H9 (cell line): ENCODE measurements at regions not wholly inside any gene's neighbourhood (a gene's known extent, or its start where the extent isn't known, plus 50 kb on each side); places are given as distances from the start of the nearest gene placed in this dataset.

Experiments used
- DNase-seq: peaks from one replicate; pipeline ENCODE4 v3.0.0-alpha.2; 2017
- H2AFZ ChIP-seq: one replicate; pipeline ENCODE4 v1.6.1; 2013; ENCODE audit warnings: mild to moderate bottlenecking, low read length, control low read depth, moderate library complexity
- H2AK5ac ChIP-seq: 2 replicates; pipeline ENCODE4 v1.6.1; 2013; ENCODE audit warnings: low read length, control low read depth, mixed read lengths; ENCODE audit not compliant: insufficient read length
- H2BK120ac ChIP-seq: one replicate; pipeline ENCODE4 v1.6.1; 2013; ENCODE audit warnings: low read depth, mild to moderate bottlenecking, low read length, control low read depth, inconsistent platforms; ENCODE audit not compliant: poor library complexity, severe bottlenecking
- H2BK12ac ChIP-seq: 2 replicates; pipeline ENCODE4 v1.6.1; 2013; ENCODE audit warnings: low read length, control low read depth, mixed read lengths, low read depth; ENCODE audit not compliant: insufficient read length
- H2BK15ac ChIP-seq: 2 replicates; pipeline ENCODE4 v1.6.1; 2013; ENCODE audit warnings: low read depth, low read length, control low read depth
- H2BK20ac ChIP-seq: one replicate; pipeline ENCODE4 v1.6.1; 2013; ENCODE audit warnings: low read depth, mild to moderate bottlenecking, low read length, control low read depth, inconsistent platforms; ENCODE audit not compliant: poor library complexity, severe bottlenecking
- H2BK5ac ChIP-seq: 2 replicates; pipeline ENCODE4 v1.6.1; 2013; ENCODE audit warnings: low read length, control low read depth, mixed read lengths; ENCODE audit not compliant: insufficient read length
- H3K14ac ChIP-seq: 2 replicates; pipeline ENCODE4 v1.6.1; 2013; ENCODE audit warnings: low read length, control low read depth; ENCODE audit not compliant: insufficient read depth
- H3K18ac ChIP-seq: 2 replicates; pipeline ENCODE4 v1.6.1; 2013; ENCODE audit warnings: low read depth, mild to moderate bottlenecking, mixed read lengths, low read length, control low read depth; ENCODE audit not compliant: insufficient read length
- H3K23ac ChIP-seq: 2 replicates; pipeline ENCODE4 v1.6.1; 2013; ENCODE audit warnings: low read length, control low read depth, mixed read lengths, low read depth; ENCODE audit not compliant: insufficient read length
- H3K23me2 ChIP-seq: 2 replicates; pipeline ENCODE4 v1.6.1; 2013; ENCODE audit warnings: low read depth, mild to moderate bottlenecking, mixed read lengths, low read length, control low read depth; ENCODE audit not compliant: insufficient read length, poor library complexity, severe bottlenecking
- H3K27ac ChIP-seq: 2 replicates; pipeline ENCODE4 v1.5.1; 2013; ENCODE audit warnings: low read length, control low read depth, mixed read lengths, low read depth; ENCODE audit not compliant: insufficient read length
- H3K27me3 ChIP-seq: 2 replicates; pipeline ENCODE4 v1.6.1; 2013; ENCODE audit warnings: low read length, control low read depth, inconsistent platforms; ENCODE audit not compliant: insufficient read depth
- H3K4ac ChIP-seq: 2 replicates; pipeline ENCODE4 v1.6.1; 2013; ENCODE audit warnings: low read depth, mild to moderate bottlenecking, control low read depth, inconsistent platforms, low read length, moderate library complexity
- H3K4me1 ChIP-seq: 2 replicates; pipeline ENCODE4 v1.6.1; 2013; ENCODE audit warnings: low read length, control low read depth, inconsistent platforms; ENCODE audit not compliant: insufficient read depth
- H3K4me2 ChIP-seq: 2 replicates; pipeline ENCODE4 v1.6.1; 2013; ENCODE audit warnings: low read length, control low read depth, mixed read lengths; ENCODE audit not compliant: insufficient read length, insufficient read depth
- H3K56ac ChIP-seq: 2 replicates; pipeline ENCODE4 v1.6.1; 2013; ENCODE audit warnings: low read depth, mild to moderate bottlenecking, mixed read lengths, low read length, control low read depth; ENCODE audit not compliant: insufficient read length
- H3K79me1 ChIP-seq: 2 replicates; pipeline ENCODE4 v1.6.1; 2013; ENCODE audit warnings: low read depth, mild to moderate bottlenecking, moderate library complexity, low read length, control low read depth, inconsistent platforms; ENCODE audit not compliant: insufficient read depth, poor library complexity, severe bottlenecking
- H3K79me2 ChIP-seq: 2 replicates; pipeline ENCODE4 v1.6.1; 2013; ENCODE audit warnings: low read length, control low read depth, inconsistent platforms; ENCODE audit not compliant: insufficient read depth
- H3K9ac ChIP-seq: 2 replicates; pipeline ENCODE4 v1.6.1; 2013; ENCODE audit warnings: low read length, control low read depth, mixed read lengths; ENCODE audit not compliant: insufficient read length; ENCODE audit errors: extremely low read depth
- H3K9me3 ChIP-seq: one replicate; pipeline ENCODE4 v1.6.1; 2013; ENCODE audit warnings: low read depth, low read length, inconsistent platforms; ENCODE audit not compliant: control insufficient read depth
- H3T11ph ChIP-seq: one replicate; pipeline ENCODE4 v1.6.1; 2013; ENCODE audit warnings: mild to moderate bottlenecking, low read length, control low read depth, inconsistent platforms
- H4K20me1 ChIP-seq: one replicate; pipeline ENCODE4 v1.6.1; 2013; ENCODE audit not compliant: control insufficient read depth, insufficient read length, insufficient read depth
- H4K5ac ChIP-seq: 2 replicates; pipeline ENCODE4 v1.6.1; 2013; ENCODE audit warnings: low read depth, mild to moderate bottlenecking, mixed read lengths, low read length, control low read depth; ENCODE audit not compliant: insufficient read length
- H4K8ac ChIP-seq: replicated peaks from 2 replicates; pipeline ENCODE4 v1.6.1; 2013; ENCODE audit warnings: low read length, control low read depth, mixed read lengths, low read depth; ENCODE audit not compliant: insufficient read length
- H4K91ac ChIP-seq: 2 replicates; pipeline ENCODE4 v1.6.1; 2013; ENCODE audit warnings: low read depth, mild to moderate bottlenecking, moderate library complexity, mixed read lengths, low read length, control low read depth; ENCODE audit not compliant: insufficient read length
- H3K27ac Mint-ChIP-seq, 3 experiments: 2 replicates in 2 of 3; 3 replicates in 1 of 3; pipeline ENCODE4 v1.8.0; 2020 to 2021; ENCODE audit warnings: mixed read lengths in 3 of 3, mild to moderate bottlenecking in 1 of 3, moderate library complexity in 1 of 3
- H3K27me3 Mint-ChIP-seq: 2 replicates; pipeline ENCODE4 v1.8.0; 2021; ENCODE audit warnings: low read depth, mild to moderate bottlenecking, moderate library complexity, mixed read lengths
- H3K36me3 Mint-ChIP-seq, 3 experiments: 2 replicates in 2 of 3; 3 replicates in 1 of 3; pipeline ENCODE4 v1.8.0; 2020 to 2021; ENCODE audit warnings: low read depth in 3 of 3, mixed read lengths in 3 of 3; ENCODE audit not compliant: insufficient read depth in 1 of 3
- H3K4me1 Mint-ChIP-seq, 2 experiments: 2 replicates each; pipeline ENCODE4 v1.8.0; 2020; ENCODE audit warnings: mixed read lengths in 2 of 2
- H3K4me3 Mint-ChIP-seq, 2 experiments: 2 replicates in 1 of 2; 3 replicates in 1 of 2; pipeline ENCODE4 v1.8.0; 2020 to 2021; ENCODE audit warnings: mild to moderate bottlenecking in 2 of 2, mixed read lengths in 2 of 2, moderate library complexity in 1 of 2
- H3K9me3 Mint-ChIP-seq, 2 experiments: 2 replicates in 1 of 2; 3 replicates in 1 of 2; pipeline ENCODE4 v1.8.0; 2020; ENCODE audit warnings: mild to moderate bottlenecking in 2 of 2, mixed read lengths in 2 of 2, moderate library complexity in 1 of 2
- WGBS: extraction: QIAGEN DNeasy Blood & Tissue Kit; methylation state at CpG from one replicate; pipeline ENCODE4 v1.1.7; 2013; ENCODE audit warnings: missing lambda C conversion rate, low lambda C conversion rate, mixed read lengths; ENCODE audit not compliant: insufficient read length; ENCODE audit errors: extremely low coverage; 5-methylcytosine and 5-hydroxymethylcytosine counted together
- TF ChIP-seq, protein P1 (sequence below): fragments of 200-600 bp; sonication (generic); conservative IDR thresholded peaks from 3 replicates; pipeline ENCODE4 v1.8.0; 2021; ENCODE audit warnings: antibody characterized with exemption, mild to moderate bottlenecking

DNA sequence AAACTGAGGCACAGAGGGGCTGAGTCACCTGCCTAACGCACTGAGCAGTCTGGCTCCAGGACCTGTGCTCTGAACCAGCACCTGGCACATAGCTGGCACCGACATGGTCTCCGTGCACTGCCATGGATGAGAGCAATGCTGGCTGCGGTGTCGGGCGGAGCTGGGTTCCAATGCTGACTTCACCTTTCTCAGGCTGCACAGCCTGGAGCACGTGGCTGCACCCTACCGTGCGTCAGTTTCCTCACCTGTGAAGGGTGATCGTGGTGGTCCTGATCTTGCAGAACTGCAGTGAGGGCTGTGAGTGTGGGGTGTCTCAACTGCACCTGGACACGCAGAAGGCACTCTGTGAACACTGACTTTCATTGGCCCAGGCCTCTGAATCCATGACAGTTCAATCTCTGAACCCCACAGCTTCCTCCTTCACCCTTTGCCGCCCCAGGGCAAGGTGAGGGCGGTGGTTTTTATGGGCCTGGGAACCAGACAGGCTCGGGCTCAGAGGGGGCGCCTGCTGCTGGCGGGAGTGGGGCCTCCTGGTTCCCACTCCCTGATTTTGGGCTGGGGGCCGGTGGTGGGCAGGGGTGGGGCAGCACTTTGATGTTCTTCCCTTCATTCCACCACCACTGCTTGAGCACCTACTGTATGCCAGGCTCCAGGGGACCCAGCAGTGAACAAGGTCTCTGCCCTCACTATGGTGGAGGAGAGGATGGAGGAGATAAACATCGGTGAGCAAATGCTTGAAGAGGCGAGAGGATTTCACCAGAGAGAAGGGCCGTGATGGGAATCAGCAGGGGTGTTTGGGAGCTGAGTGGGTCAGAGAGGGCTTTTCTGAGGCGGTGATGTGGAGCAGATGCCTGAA, 102.9 kb downstream of the CEBPB start:
- H3K27me3 Mint-ChIP-seq, result peaks cover 2% of the 10 kb centered on the region; the same call in 1 of the 2 replicates
- Histone ChIP-seq H3K4me1 (no peaks in the 10 kb centered on the region), H2BK12ac (no peak overlapping the region), H3K14ac (no peak overlapping the region; the same call in 1 of the 2 replicates), H3K23me2 (no peaks in the 10 kb centered on the region), H2AFZ (no peak overlapping the region), H4K5ac (no peak overlapping the region), H3K27me3 (no peaks in the 10 kb centered on the region), H3K4me2 (no peak overlapping the region), H2BK20ac (no peak overlapping the region), H4K91ac (no peak overlapping the region), H2BK5ac (no peak overlapping the region), H4K8ac (no peak overlapping the region), H3T11ph (no peak overlapping the region), H3K18ac (no peak overlapping the region), H3K27ac (no peak overlapping the region), H4K20me1 (no peaks in the 10 kb centered on the region), H2BK120ac (no peak overlapping the region), H2BK15ac (no peak overlapping the region), H3K23ac (no peak overlapping the region), H2AK5ac (no peak overlapping the region), H3K4ac (no peak overlapping the region), H3K79me1 (no peaks in the 10 kb centered on the region), H3K56ac (no peak overlapping the region), H3K79me2 (no peaks in the 10 kb centered on the region), H3K9ac (no peak overlapping the region), H3K9me3 (no peaks in the 10 kb centered on the region)
- no peaks in the 10 kb centered on the region; a peak in 1 of 5 replicates for H3K9me3 Mint-ChIP-seq
- H3K4me1 Mint-ChIP-seq, result peaks cover 7 to 10% of the 10 kb centered on the region in 2 experiments; a peak in 3 of 4 replicates
- DNase-seq, result no peak
- TF ChIP-seq, protein P1, sequence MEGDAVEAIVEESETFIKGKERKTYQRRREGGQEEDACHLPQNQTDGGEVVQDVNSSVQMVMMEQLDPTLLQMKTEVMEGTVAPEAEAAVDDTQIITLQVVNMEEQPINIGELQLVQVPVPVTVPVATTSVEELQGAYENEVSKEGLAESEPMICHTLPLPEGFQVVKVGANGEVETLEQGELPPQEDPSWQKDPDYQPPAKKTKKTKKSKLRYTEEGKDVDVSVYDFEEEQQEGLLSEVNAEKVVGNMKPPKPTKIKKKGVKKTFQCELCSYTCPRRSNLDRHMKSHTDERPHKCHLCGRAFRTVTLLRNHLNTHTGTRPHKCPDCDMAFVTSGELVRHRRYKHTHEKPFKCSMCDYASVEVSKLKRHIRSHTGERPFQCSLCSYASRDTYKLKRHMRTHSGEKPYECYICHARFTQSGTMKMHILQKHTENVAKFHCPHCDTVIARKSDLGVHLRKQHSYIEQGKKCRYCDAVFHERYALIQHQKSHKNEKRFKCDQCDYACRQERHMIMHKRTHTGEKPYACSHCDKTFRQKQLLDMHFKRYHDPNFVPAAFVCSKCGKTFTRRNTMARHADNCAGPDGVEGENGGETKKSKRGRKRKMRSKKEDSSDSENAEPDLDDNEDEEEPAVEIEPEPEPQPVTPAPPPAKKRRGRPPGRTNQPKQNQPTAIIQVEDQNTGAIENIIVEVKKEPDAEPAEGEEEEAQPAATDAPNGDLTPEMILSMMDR, result no peak
- no CpG with 5 or more reads among the region's 21 CpGs for WGBS
- no peaks in the 10 kb centered on the region for H3K36me3 Mint-ChIP-seq
- no peak overlapping the region for H3K27ac Mint-ChIP-seq
- no peak overlapping the region for H3K4me3 Mint-ChIP-seq
